H1 (cell line): ENCODE measurements at regions not wholly inside any gene's neighbourhood (a gene's known extent, or its start where the extent isn't known, plus 50 kb on each side); places are given as distances from the start of the nearest gene placed in this dataset.
A peak's percentile ranks its signal among the peaks of the same experiment; 100 is the strongest.

Experiments
- CTCF ChIA-PET: fragments of 300-600 bp; sonication (Branson Sonifier 250); formaldehyde crosslinking; loops from one replicate; lab custom pipeline; 2021; ENCODE audit not compliant: partially characterized antibody; lab: Charles Lee
- POLR2A ChIA-PET: fragments of 300-600 bp; sonication (Branson Sonifier 250); formaldehyde crosslinking; loops from one replicate; lab custom pipeline; 2021; ENCODE audit warnings: inconsistent platforms; ENCODE audit not compliant: partially characterized antibody; lab: Charles Lee
- DNase-seq, 2 experiments: peaks; one replicate each; pipeline versions ENCODE4 v3.0.0 to v3.0.0-alpha.2; 2010 to 2022; ENCODE audit warnings: low spot score in 2 of 2, low read depth in 1 of 2, mixed read lengths in 1 of 2
- FAIRE-seq: peaks from 2 replicates; lab custom pipeline; 2011; peaks lifted over from hg19 to GRCh38; lab: Jason Lieb, UNC
- H2AFZ ChIP-seq: 2 replicates; pipeline ENCODE4 v1.8.1; 2012; ENCODE audit warnings: low read length, inconsistent platforms
- H2AK5ac ChIP-seq: 2 replicates; pipeline ENCODE4 v1.6.1; 2013; ENCODE audit warnings: low read depth, low read length
- H2BK120ac ChIP-seq: replicated peaks from 2 replicates; pipeline ENCODE3; 2013; ENCODE audit warnings: low read depth, low read length, inconsistent platforms
- H2BK12ac ChIP-seq: 2 replicates; pipeline ENCODE4 v1.6.1; 2013; ENCODE audit warnings: low read depth, low read length
- H2BK15ac ChIP-seq: 2 replicates; pipeline ENCODE4 v1.6.1; 2013; ENCODE audit warnings: low read length
- H2BK20ac ChIP-seq: 2 replicates; pipeline ENCODE4 v1.6.1; 2013; ENCODE audit warnings: low read length
- H2BK5ac ChIP-seq: 2 replicates; pipeline ENCODE4 v1.6.1; 2013; ENCODE audit warnings: low read depth, low read length
- H3K14ac ChIP-seq: 2 replicates; pipeline ENCODE4 v1.6.1; 2013; ENCODE audit warnings: inconsistent platforms; ENCODE audit not compliant: insufficient read length
- H3K18ac ChIP-seq: 2 replicates; pipeline ENCODE4 v1.6.1; 2013; ENCODE audit warnings: low read length; ENCODE audit errors: extremely low read depth
- H3K23ac ChIP-seq: 2 replicates; pipeline ENCODE4 v1.6.1; 2013; ENCODE audit warnings: inconsistent platforms; ENCODE audit not compliant: insufficient read length
- H3K23me2 ChIP-seq: 2 replicates; pipeline ENCODE4 v1.6.1; 2013; ENCODE audit warnings: low read depth, low read length
- H3K27ac ChIP-seq: 2 replicates; pipeline ENCODE4 v1.6.1; 2011; ENCODE audit warnings: low read depth, low read length, inconsistent platforms
- H3K27me3 ChIP-seq, 4 experiments: replicated peaks in 1 of 4; 1 replicate in 1 of 4; 2 replicates in 3 of 4; pipeline versions ENCODE4 v1.6.1 to v1.8.1; 2011 to 2013; ENCODE audit warnings: low read length in 3 of 4, mild to moderate bottlenecking in 3 of 4, inconsistent platforms in 2 of 4, mixed read lengths in 2 of 4, moderate library complexity in 1 of 4; ENCODE audit not compliant: control insufficient read depth in 3 of 4, insufficient read depth in 3 of 4; ENCODE audit errors: extremely low read depth in 1 of 4
- H3K36me3 ChIP-seq, 4 experiments: 2 replicates each; pipeline versions ENCODE4 v1.6.1 to v1.8.1; 2011 to 2013; ENCODE audit warnings: mild to moderate bottlenecking in 4 of 4, low read length in 3 of 4, moderate library complexity in 2 of 4, control low read depth in 1 of 4, inconsistent platforms in 1 of 4; ENCODE audit not compliant: insufficient read depth in 4 of 4, control insufficient read depth in 2 of 4
- H3K4ac ChIP-seq: replicated peaks from 2 replicates; pipeline ENCODE3; 2013; ENCODE audit warnings: low read length, low read depth, mixed read lengths, inconsistent platforms; ENCODE audit not compliant: insufficient read length
- H3K4me1 ChIP-seq, 4 experiments: replicated peaks in 1 of 4; 1 replicate in 1 of 4; 2 replicates in 3 of 4; pipeline versions ENCODE4 v1.6.1 to v1.8.1; 2011 to 2013; ENCODE audit warnings: low read length in 3 of 4, inconsistent platforms in 2 of 4, mixed read lengths in 1 of 4; ENCODE audit not compliant: insufficient read depth in 4 of 4, control insufficient read depth in 3 of 4
- H3K4me2 ChIP-seq, 2 experiments: 2 replicates each; pipeline versions ENCODE4 v1.6.1 to v1.8.1; 2011 to 2013; ENCODE audit warnings: low read depth in 2 of 2, low read length in 2 of 2, control low read depth in 1 of 2, inconsistent platforms in 1 of 2, mild to moderate bottlenecking in 1 of 2; ENCODE audit not compliant: insufficient read depth in 1 of 2
- H3K4me3 ChIP-seq, 4 experiments: fragments of 200-600, 300-600 bp in 1 of 4; sonication (generic), shearing (Covaris generic), sonication (Bioruptor Twin) in 1 of 4; 2 replicates each; pipeline versions ENCODE4 v1.5.1 to v1.8.1; 2011 to 2016; ENCODE audit warnings: low read length in 4 of 4, low read depth in 3 of 4, control low read depth in 2 of 4, inconsistent platforms in 2 of 4, mild to moderate bottlenecking in 2 of 4, mixed read lengths in 1 of 4, moderate library complexity in 1 of 4; ENCODE audit not compliant: insufficient read depth in 2 of 4; ENCODE audit errors: extremely low read depth in 1 of 4
- H3K56ac ChIP-seq: replicated peaks from 2 replicates; pipeline ENCODE3; 2013; ENCODE audit warnings: low read depth, mild to moderate bottlenecking, mixed read lengths, low read length, inconsistent platforms; ENCODE audit not compliant: insufficient read length
- H3K79me1 ChIP-seq: 2 replicates; pipeline ENCODE4 v1.6.1; 2013; ENCODE audit warnings: low read depth, low read length, control low read depth
- H3K79me2 ChIP-seq, 2 experiments: 2 replicates each; pipeline versions ENCODE4 v1.6.1 to v1.8.1; 2012 to 2013; ENCODE audit warnings: low read length in 2 of 2, mild to moderate bottlenecking in 2 of 2, inconsistent platforms in 1 of 2; ENCODE audit not compliant: insufficient read depth in 2 of 2, control insufficient read depth in 1 of 2
- H3K9ac ChIP-seq, 4 experiments: replicated peaks in 1 of 4; 1 replicate in 1 of 4; 2 replicates in 3 of 4; pipeline versions ENCODE4 v1.6.1 to v1.8.1; 2011 to 2013; ENCODE audit warnings: low read depth in 3 of 4, low read length in 3 of 4, control low read depth in 2 of 4, mild to moderate bottlenecking in 2 of 4, moderate library complexity in 2 of 4, inconsistent platforms in 1 of 4; ENCODE audit errors: extremely low read depth in 1 of 4
- H3K9me3 ChIP-seq, 2 experiments: 2 replicates each; pipeline versions ENCODE4 v1.6.1 to v1.8.1; 2012 to 2013; ENCODE audit warnings: mild to moderate bottlenecking in 2 of 2, moderate library complexity in 2 of 2, control low read depth in 1 of 2, inconsistent platforms in 1 of 2, low read depth in 1 of 2, low read length in 1 of 2, mixed read lengths in 1 of 2; ENCODE audit not compliant: insufficient read depth in 2 of 2
- H4K20me1 ChIP-seq, 2 experiments: replicated peaks in 1 of 2; 2 replicates each; pipeline versions ENCODE3 to v1.8.1; 2011 to 2013; ENCODE audit warnings: inconsistent platforms in 2 of 2, low read length in 2 of 2, mild to moderate bottlenecking in 1 of 2; ENCODE audit not compliant: insufficient read depth in 2 of 2, control insufficient read depth in 1 of 2
- H4K5ac ChIP-seq: 2 replicates; pipeline ENCODE4 v1.6.1; 2013; ENCODE audit warnings: low read length, low read depth, mixed read lengths, inconsistent platforms; ENCODE audit not compliant: insufficient read length
- H4K8ac ChIP-seq: 2 replicates; pipeline ENCODE4 v1.8.0; 2013; ENCODE audit warnings: mild to moderate bottlenecking, moderate library complexity, low read length, inconsistent platforms; ENCODE audit not compliant: insufficient read depth; ENCODE audit errors: extremely low read depth
- H4K91ac ChIP-seq: replicated peaks from 2 replicates; pipeline ENCODE3; 2013; ENCODE audit warnings: low read length, mixed read lengths, inconsistent platforms; ENCODE audit not compliant: insufficient read length
- ASH2L ChIP-seq: fragments of 200-600, 300-600 bp; sonication (generic); IDR thresholded peaks from one replicate; pipeline ENCODE4 v1.7.1; 2017; ENCODE audit warnings: low read length
- EGR1 ChIP-seq: IDR thresholded peaks from 2 replicates; pipeline ENCODE4 v1.6.1; 2011; ENCODE audit warnings: low read depth, low read length, borderline replicate concordance
- HDAC6 ChIP-seq: IDR thresholded peaks from one replicate; pipeline ENCODE4 v1.7.1; 2012; ENCODE audit warnings: low read depth, mild to moderate bottlenecking, inconsistent platforms, low read length, moderate library complexity
- KDM4A ChIP-seq: IDR thresholded peaks from one replicate; pipeline ENCODE4 v1.7.1; 2012; ENCODE audit warnings: low read depth, mild to moderate bottlenecking, moderate library complexity, low read length, inconsistent platforms; ENCODE audit not compliant: severe bottlenecking
- RFX5 ChIP-seq: IDR thresholded peaks from 2 replicates; pipeline ENCODE4 v1.6.1; 2011; ENCODE audit warnings: low read depth, low read length, improper control_type of control experiment, borderline replicate concordance
- SIRT6 ChIP-seq: IDR thresholded peaks from one replicate; pipeline ENCODE4 v1.7.1; 2012; ENCODE audit warnings: low read length, inconsistent platforms
- SUZ12 ChIP-seq: fragments of 200-600 bp; sonication (generic); IDR thresholded peaks from 2 replicates; pipeline ENCODE4 v1.6.1; 2012; ENCODE audit warnings: mild to moderate bottlenecking, inconsistent platforms, low read length, moderate library complexity, mixed read lengths
- USF2 ChIP-seq: IDR thresholded peaks from 2 replicates; pipeline ENCODE4 v1.6.1; 2011; ENCODE audit warnings: low read length, improper control_type of control experiment
- YY1 ChIP-seq: IDR thresholded peaks from 2 replicates; pipeline ENCODE4 v1.6.1; 2011; ENCODE audit warnings: low read depth, mild to moderate bottlenecking, low read length
- ZNF274 ChIP-seq: IDR thresholded peaks from 2 replicates; pipeline ENCODE4 v1.7.0; 2012; ENCODE audit warnings: low read length, borderline replicate concordance; ENCODE audit errors: extremely low read depth
- WGBS, 2 experiments: shearing (Covaris generic) in 1 of 2; methylation state at CpG; one replicate each; pipeline versions ENCODE4 v1.1.6 to v1.1.7; 2013 to 2015; ENCODE audit warnings: low lambda C conversion rate in 2 of 2, mixed read lengths in 2 of 2, inconsistent platforms in 1 of 2, low coverage in 1 of 2, missing lambda C conversion rate in 1 of 2; ENCODE audit not compliant: insufficient replicate concordance in 2 of 2, insufficient coverage in 1 of 2, insufficient read length in 1 of 2; ENCODE audit errors: extremely low coverage in 1 of 2, missing lambda C conversion rate in 1 of 2; 5-methylcytosine and 5-hydroxymethylcytosine counted together

- no peak for DNase-seq
- no peak overlapping the region for H2BK5ac ChIP-seq
These were observed 166.3 kb downstream of the KIF26A start for GRCh38 chr14:104304451-104305351.

More at GRCh38 chr14:104304451-104305351, 166.3 kb downstream of the KIF26A start:
- Histone ChIP-seq H2BK120ac (no peak overlapping the region), H2BK20ac (no peak overlapping the region), H4K91ac (peak overlapping the region; percentile 54), H3K4me3 (no peak overlapping the region), H3K27ac (no peak overlapping the region), H4K8ac (0 out of 2 replicates have a peak overlapping the region, but pooled peaks have one; percentile 3), H3K23ac (no peak overlapping the region), H2BK12ac (peak overlapping the region; percentile 39; the same call in 1 of the 2 replicates), H3K9me3 (no peaks in the 10 kb centered on the region; a peak in 1 of 4 replicates), H3K18ac (no peak overlapping the region; the same call in none of the 2 replicates), H3K79me2 (no peaks in the 10 kb centered on the region), H2AFZ (no peak overlapping the region), H4K5ac (no peak overlapping the region), H2AK5ac (no peak overlapping the region), H3K79me1 (no peaks in the 10 kb centered on the region), H3K4me1 (peaks cover 0 to 2% (median 0%) of the 10 kb centered on the region in 4 experiments; a peak in 2 of 7 replicates), H3K9ac (no peak overlapping the region), H3K27me3 (no peaks in the 10 kb centered on the region), H3K14ac (no peak overlapping the region), H4K20me1 (peaks cover 0 to 2% of the 10 kb centered on the region in 2 experiments), H3K4ac (no peak overlapping the region), H3K56ac (no peak overlapping the region), H3K36me3 (no peaks in the 10 kb centered on the region), H3K23me2 (no peaks in the 10 kb centered on the region), H2BK15ac (no peak overlapping the region), H3K4me2 (no peak overlapping the region)
- TF ChIP-seq YY1 (no peak), KDM4A (no peak), SUZ12 (no peak), ZNF274 (no peak), HDAC6 (no peak), SIRT6 (no peak), ASH2L (no peak), EGR1 (no peak), RFX5 (no peak), USF2 (no peak)
- ChIA-PET CTCF (interaction anchor here (0.8 to 2.2 kb wide), 4 partner anchors 10 to 178 kb away, joined by 3 to 4 read pairs (median 4); no protein-coding TSS in a partner anchor), POLR2A (no interaction called here)
- 92% methylated on average over 25 of the region's 27 CpGs; no CpG with 5 or more reads in 1 of the 2 experiments for WGBS, 2 experiments
- no peak for FAIRE-seq
